Hypothalamus (tissue), 51 donors: ENCODE measurements at regions not wholly inside any gene's neighbourhood (a gene's known extent, or its start where the extent isn't known, plus 50 kb on each side); places are given as distances from the start of the nearest gene placed in this dataset.
A peak's percentile ranks its signal among the peaks of the same experiment; 100 is the strongest.

Experiments used
- DNase-seq, 51 donors: peaks; one replicate each; lab custom pipeline; 2025; lab: John Stamatoyannopoulos, UW

DNA sequence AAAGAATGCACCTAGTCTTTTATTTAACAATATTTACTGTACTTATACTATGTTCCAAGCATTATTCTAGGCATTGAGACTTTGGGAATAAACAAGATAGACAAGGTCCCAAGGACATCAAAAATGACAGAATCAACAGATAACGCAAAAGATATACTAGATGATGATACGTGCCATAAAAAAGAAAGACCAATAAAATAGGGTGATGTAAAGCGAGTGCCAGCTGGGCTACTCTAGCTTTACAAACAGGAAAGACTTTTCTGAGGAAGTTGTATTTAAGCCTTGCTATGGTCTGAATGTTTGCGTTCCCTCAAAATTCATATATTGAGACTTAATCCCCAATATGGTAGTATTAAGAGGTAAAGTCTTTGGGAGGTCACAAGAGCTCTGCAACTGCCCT, 310.2 kb upstream of the RGMB start:
- no peak for DNase-seq

DNA sequence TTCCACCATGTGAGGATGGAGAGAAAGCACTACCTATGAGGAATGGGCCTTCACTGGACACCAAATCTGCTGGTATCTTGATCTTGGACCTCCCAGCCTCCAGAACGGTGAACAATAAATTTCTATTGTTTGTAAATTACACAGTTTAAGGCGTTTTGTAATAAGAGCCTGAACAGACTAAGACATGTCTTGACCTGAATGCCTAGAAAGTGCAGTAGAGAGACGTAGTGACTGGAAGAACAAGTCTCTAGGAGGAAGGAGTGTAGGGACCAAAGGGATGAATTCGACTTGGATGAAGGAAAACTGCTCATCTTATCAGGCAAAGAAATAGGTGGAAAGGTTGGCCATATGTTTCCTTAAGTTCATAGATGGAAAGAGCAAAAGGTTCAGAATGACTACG, 309.8 kb upstream of the RGMB start:
- no peak for DNase-seq

DNA sequence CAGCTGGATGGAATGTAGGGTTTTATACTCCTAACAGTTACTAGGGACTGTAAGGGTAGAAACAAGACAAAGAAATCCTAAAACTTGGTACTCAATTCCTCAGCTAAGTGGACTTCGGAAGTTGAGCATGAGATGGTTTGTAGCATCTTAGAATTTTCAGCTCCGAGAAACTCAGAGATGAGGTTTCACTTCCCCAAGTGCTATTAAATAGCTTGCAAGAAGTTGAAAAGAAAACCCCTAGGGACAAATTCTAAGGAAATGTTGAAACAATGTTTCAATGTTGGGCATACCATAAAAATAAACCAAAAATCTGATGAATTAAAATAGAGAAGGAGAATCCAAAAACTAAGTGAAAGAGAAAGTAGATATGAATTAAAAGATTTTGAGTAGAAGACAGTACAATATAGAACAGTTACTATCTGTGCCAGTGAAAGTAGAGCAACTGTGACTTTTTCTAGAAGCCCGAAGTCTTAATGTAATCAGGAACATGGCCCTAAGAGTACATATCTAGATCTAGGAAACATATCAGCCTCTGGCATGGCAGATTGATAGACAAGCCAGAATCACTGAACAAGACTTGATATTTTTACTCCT, 308.6 kb upstream of the RGMB start:
- DNase-seq: no peak

DNA sequence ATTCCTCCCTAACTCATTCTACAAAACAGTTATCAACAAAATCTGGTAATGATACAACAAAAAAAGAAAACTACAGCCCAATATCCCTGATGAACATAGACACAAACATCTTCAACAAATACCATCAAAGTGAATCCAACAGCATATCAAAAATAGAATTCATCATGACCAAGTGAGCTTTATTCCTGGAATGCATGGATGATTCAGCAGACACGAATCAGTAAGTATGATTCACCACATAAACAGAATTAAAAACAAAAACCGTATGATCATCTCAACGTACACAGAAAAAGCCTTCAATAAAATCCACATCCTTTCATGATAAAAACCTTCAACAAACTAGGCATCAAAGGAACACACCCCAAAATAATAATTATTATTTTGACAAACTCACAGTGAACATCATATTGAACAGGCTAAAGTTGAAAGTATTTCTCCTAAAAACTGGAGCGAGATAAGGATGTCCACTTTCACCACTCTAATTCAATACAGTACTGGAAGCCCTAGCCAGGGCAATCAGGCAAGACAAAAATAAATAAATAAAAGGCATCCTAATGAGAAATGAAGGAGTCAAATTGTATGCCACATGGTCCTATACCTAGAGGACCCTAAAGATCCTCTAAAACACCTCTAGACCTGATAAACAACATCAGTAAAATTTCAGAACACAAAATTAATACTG, 305.1 kb upstream of the RGMB start:
- no peak for DNase-seq

DNA sequence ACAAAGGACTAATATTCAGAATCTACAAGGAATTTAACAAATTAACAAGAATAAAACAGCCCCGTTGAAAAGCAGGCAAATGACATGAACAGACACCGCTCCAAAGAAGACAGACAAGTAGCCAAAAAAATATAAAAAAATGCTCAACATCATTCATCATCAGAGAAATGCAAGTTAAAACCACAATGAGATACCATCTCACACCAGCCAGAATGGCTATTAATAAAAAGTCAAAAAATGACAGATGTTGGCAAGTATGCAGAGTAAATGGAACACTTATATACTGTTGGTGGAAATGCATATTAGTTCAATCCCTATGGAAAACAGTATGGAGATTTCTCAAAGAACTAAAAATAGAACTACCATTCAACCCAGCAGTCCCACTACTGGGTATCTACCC, 302.7 kb upstream of the RGMB start:
- DNase-seq: no peak

DNA sequence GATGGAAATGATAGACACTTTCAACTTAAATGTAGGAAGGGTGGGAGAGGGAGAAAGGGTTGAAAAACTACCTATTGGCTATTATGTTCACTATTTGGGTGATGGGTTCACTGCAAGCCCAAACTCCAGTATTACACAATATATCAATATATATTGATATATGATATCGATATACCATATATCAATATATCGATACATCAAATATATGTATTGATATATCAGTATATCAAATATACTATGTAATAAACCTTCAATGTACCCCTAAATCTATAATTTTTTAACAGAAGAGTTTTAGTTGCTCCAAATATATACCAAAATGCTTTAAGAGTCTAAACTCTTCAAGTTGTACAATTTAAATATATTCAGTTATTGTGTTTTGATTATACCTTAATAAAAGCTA, 302.0 kb upstream of the RGMB start:
- DNase-seq: no peak

DNA sequence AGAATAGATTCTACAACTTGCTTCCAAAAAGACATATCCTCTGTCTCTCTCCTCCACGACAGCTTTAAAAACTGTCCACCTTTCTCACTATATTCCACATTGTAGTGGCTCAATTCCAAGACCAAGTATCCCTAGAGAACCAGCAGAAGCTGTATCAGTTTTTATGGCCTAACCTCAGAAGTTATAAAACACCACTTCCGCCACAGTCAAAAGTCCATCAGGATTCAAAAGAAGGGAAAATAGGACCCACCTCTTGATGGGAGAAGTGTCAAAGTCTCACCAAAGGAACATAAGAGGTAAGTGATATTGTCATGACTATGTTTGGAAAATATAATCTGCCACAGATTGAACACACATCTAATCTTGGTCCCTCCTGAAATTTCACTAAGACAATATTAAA, 299.2 kb upstream of the RGMB start:
- no peak for DNase-seq

DNA sequence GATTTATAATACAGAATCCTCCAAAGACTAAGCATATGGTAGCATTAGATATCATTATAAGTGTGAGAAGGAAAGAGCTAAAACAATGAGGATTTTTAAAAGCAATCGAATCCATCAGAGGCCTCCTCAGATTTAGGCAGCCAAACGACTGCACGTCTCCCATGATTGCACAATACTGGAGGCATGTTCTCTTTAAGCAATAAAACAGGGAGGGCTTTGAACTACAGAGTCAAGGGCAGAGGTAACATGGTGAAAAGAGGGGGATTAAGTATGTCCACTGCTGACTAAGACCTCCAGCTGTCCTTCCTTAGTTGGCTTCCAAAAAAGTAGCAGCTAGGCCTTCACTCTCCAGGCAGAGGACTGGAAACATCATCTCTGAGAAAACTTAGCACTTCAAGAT, 298.7 kb upstream of the RGMB start:
- no peak for DNase-seq

DNA sequence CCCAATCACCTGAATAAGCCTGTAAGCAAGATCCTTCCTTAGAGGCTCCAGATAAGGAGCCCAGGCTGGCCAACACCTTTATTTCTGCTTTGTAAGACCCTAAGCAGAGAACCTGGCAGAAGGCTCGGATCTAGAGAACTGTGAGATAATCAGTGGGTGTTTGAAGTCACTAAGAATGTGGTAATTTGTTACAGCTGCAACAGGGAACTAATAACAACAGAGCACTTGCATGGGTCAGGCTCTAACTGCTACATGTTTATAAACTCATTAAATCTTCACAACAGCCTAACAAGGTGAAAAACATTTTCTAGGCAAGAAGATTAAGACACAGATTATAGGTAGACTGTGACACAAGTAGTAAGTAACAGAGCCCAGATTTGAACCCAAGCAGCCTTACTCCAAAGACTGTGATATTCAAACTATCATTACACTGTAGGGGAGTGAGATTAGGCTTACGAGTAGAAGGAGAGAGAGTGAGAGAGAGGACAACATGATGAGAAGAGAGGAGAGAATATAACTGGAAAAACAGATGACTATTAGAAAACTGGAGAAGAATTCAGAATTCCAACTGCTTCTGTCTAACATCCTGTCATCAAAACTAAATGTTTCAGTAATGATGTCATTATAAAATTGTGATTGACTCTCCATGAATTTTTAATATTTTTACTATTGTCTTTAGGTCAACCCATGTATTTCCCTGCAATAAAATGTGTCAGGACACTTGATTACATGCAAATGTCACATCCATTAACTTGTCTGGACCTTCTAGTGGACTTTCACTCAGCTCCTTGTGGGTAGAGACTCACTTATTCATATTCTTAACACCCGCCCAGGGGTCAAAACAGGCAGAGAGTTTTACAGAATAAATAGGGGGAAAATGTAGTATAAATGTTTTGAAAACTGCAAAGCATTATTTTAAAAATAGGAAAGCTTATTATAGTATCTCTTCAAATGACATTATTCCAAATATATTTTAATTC, 290.9 kb upstream of the RGMB start:
- no peak for DNase-seq

DNA sequence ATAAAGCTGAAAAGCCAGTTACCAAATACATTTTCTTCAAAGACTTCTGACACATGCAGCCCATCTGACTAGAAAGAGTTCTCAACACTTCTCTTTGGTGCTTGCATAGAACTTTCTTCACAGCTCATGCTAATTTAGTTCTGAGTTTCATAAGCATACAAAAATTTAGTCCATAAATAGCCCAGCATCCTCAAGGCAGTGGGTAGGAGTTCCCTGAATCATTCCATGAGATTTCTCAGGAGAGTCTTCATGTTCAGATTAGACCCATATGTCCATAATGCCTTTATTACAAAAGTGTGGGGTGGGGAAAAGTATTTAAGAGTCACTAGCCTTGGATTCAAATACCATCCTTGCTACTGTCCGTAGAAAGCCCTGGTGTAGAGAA, 290.2 kb upstream of the RGMB start:
- DNase-seq: no peak

DNA sequence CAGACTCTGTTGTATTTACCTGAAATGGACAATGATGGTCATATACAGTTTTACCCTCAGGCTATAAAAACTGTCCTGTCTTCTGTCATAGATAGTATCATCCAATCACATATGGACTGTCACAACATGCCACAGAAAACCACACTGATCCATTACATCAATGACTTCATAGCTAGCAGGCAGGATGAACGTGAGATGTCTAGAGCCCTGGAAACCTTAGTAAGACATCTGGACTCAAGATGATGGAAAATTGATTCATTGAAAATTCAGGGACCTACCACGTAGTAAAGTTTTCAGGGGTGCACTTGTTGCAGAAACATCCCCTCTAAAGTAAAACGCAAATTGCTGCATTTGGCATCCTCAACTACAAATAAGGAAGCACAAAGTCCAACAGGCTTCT, 284.4 kb upstream of the RGMB start:
- DNase-seq: no peak

DNA sequence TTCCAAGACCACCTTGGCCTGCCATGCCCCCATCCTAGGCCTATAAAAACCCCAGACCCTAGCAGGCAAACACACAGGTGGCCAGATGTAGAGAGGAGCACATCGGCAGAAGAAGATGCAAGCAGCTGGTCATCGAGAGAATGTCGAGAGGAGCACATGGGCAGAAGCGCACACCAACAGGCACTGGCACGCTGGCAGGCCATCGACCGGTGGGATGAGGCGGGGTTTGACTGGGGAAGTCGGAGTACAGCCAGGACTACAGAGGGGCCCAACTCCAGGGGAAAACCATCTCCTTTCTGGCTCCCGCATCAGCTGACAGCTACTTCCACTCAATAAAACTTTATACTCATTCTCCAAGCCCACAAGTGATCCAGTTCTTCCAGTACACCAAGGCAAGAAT, 283.1 kb upstream of the RGMB start:
- no peak for DNase-seq

DNA sequence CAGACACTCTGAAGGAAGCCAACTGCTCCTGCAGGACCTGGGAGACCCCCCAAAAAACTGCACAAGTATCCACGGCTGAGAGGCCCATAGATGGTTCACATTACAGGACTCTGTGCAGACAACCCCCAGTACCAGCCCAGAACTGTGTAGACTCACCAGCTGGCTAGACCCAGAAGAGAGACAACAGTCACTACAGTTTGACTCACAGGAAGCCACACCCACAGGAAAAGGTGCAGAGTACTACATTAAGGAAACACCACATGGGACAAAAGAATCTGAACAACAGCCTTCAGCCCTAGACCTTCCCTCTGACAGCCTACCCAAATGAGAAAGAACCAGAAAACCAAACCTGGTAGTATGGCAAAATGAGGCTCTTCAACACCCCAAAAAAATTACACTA, 281.2 kb upstream of the RGMB start:
- no peak for DNase-seq

DNA sequence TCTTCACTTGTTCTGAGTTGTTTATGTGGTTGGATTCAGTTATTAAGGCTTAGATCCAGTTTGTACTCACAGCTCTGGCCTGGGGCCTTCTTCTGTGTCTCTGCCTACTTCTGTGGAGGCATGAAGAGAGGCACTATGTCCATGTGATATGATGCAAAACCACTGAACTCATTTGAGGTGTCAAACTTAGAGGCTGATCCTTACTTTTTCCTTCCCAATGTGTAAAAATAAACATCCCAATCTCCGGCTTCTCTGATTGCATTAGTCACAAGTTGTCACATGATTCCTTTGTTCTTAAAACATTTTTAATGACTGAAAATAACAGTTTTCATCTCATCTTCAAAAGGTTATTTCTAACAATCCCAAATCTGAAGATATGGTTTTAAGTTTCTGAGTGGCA, 276.0 kb upstream of the RGMB start:
- DNase-seq: no peak

DNA sequence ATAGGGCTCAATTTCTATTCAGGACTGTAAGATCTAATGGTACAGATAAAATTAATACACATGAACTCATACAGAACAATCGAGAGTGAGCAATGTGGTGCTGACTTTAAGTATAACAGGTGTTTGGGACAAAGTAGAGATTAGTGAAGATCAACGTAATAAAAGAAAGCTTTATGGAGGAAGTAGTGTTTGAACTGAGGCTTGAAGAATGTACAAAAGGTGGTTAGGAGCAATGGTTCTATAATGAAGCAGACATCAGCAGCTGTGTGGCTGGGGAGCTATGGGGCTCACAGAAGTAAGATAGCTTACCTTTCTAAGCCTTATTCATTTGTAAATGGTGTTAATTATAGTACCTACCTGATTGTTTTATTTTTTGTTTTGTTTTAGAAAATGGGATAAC, 275.4 kb upstream of the RGMB start:
- no peak for DNase-seq

DNA sequence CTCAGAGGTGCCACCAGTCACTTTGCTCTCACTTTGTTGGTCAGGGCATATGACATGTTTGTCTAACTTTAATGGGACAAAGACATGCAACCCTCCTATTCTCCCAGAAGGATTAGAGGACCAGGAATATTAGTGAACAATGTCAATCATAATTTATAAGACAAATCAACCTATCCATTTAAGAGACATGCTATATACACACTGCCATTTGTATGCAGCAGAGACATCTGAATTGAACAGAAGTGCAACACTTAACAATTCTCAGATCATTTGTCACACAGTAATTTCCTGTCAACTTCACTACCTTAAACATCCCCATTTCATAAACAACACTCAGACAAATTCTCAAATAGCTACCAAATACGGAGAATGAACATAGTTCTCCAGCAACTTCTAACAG, 273.6 kb upstream of the RGMB start:
- DNase-seq: no peak

DNA sequence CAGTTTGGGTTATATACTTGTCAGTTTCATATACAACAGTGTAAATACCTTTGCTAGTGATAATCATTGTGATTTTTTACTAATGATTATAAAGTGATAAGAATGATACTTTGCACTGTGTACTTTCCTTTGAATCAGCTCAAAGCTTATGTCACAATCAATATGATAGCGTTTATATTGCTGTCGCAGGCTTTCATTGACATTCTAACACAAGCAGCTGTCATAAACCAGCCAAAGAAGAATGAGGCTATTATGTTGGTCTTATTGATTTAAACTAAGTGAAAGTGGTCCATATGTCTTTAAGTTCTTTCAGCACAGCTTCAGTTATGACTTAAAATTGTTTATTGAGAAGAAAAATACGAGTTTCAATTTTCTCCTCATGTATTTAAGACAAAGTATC, 272.7 kb upstream of the RGMB start:
- no peak for DNase-seq

DNA sequence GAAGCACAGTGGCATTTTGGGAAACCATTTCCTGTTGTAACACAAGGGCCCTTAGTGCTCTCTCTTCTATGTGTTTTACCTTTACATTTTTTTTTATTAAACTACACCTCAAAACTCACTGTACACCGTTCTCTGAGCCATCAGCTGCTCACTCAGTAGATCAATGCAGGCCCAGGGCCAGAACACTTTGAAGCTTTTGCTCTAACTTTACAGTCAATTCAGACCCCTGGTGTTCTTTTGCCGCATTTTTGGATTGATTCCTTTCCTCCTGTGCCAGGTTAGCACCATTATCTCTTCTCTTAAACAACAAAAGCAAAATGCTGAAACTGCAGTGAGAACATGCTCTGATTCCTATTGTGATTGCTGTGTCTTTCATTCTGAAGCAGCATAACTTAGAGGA, 269.8 kb upstream of the RGMB start:
- DNase-seq: no peak

DNA sequence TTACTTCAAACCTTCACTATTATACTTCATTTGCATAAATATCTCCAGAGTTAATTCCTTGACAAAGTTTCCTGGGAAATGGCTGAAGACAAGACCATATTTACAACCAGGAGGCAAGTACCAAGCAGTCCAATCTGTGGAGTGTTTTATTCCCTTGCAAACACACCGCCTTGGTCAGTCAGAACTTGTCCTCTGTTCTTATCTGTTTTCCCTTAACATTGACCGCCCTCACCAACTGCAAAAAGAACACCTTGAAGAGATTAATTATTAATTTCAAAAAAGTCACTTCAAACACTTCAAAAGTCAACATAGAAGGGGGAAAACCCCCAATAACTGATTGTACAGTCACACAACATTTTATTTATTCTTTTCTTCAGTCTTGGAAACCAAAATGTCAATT, 269.0 kb upstream of the RGMB start:
- DNase-seq: no peak

DNA sequence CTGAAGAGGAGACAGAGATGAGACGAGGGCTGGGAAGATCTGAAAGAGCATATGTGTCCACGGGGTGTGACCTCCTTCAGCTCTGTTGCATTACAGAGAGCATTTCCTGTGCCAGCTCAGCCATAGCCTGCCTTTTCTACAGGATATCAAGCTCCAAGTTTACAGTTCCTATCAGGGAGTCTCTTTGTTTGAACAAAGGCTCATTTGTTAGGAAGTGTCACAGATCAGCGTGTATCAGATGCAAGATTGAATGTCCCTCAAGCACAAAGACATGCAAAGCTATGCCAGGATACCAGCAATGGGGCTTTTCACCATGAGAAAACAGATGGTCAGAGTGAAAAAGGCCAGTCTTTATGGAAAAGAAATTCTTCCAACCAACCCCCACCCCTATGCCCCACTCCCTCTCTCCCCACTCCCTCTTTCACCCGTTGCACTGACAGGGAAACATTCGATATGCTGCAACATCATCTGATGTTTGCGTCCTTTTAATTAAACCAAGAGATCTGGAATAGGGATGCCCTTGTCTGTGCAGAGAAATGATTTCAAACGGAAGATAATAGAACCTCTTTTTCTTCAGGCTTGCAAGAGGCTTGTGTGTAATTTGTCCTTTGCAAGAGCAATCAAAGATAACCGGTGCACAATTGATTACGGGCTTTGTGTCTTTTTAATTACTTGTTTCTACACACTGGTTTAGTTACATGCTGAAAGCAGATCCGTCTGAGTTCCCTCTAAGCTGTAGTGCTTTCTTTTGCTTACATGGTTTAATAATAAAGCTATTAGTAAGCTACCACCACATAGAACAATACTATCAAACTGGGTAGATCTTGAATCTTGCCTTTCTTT, 263.1 kb upstream of the RGMB start:
- DNase-seq: peak in 15 of 51 donors; percentile 2 to 66 (median 18)

DNA sequence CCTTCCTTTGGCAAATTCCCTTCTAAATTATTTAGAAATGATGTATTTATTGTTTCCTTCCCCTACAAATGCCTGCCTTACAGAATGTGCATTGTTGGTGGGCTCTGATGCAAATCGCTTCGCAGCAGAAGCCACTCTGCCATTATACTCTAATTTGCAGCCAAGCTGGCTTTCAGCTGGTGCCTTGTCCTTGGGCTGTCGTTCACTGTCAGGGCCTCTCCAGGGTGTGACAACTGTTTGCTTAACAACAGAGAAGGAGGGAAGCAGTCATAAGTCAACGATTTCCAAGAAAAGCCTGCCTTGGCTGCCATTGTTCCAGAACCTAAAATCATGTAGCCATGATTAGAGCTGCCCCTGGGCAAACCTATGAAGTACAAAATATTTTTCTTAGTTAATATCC, 260.1 kb upstream of the RGMB start:
- no peak for DNase-seq
